COLO668 (cell line): ENCODE measurements at regions not wholly inside any gene's neighbourhood (a gene's known extent, or its start where the extent isn't known, plus 50 kb on each side); places are given as distances from the start of the nearest gene placed in this dataset.
"Not testable (repeated sequence)": the region's sequence is repeated elsewhere in the genome, so short reads cannot be mapped to it uniquely, and the experiment has no call there.

Experiments
- DNase-seq: peaks from one replicate; lab custom pipeline; 2025; ENCODE audit not compliant: unreplicated experiment; lab: John Stamatoyannopoulos, UW

GRCh38 chr15:56812221-56812620 lies 78.9 kb upstream of the ZNF280D start:
- no peak for DNase-seq

- DNase-seq: no peak
Observed at GRCh38 chr15:56811586-56811985, 78.3 kb upstream of the ZNF280D start.

- DNase-seq: no peak
Observed at GRCh38 chr15:56808160-56808559, 74.9 kb upstream of the ZNF280D start.

- no peak for DNase-seq
Observed at GRCh38 chr15:56806148-56806536, 72.8 kb upstream of the ZNF280D start.

GRCh38 chr15:56805466-56806147 lies 72.3 kb upstream of the ZNF280D start:
- no peak for DNase-seq

GRCh38 chr15:56804938-56805337 lies 71.6 kb upstream of the ZNF280D start:
- DNase-seq: no peak

GRCh38 chr15:56804279-56804678 lies 71.0 kb upstream of the ZNF280D start:
- DNase-seq: no peak

GRCh38 chr15:56802161-56802560 lies 68.9 kb upstream of the ZNF280D start:
- no peak for DNase-seq

- DNase-seq: no peak
Observed at GRCh38 chr15:56798639-56799038, 65.3 kb upstream of the ZNF280D start.

GRCh38 chr15:56797720-56798275 lies 64.5 kb upstream of the ZNF280D start:
- DNase-seq: no peak

- DNase-seq: no peak
Observed at GRCh38 chr15:56795502-56795901, 62.2 kb upstream of the ZNF280D start.

- DNase-seq: no peak
Observed at GRCh38 chr15:56794553-56795329, 61.4 kb upstream of the ZNF280D start.

- DNase-seq: no peak
Observed at GRCh38 chr15:56794165-56794552, 60.9 kb upstream of the ZNF280D start.

GRCh38 chr15:56792211-56792610 lies 58.9 kb upstream of the ZNF280D start:
- no peak for DNase-seq

GRCh38 chr15:56791521-56791920 lies 58.2 kb upstream of the ZNF280D start:
- DNase-seq: not testable (repeated sequence)

GRCh38 chr15:56788359-56788758 lies 55.0 kb upstream of the ZNF280D start:
- DNase-seq: no peak

- DNase-seq: no peak
Observed at GRCh38 chr15:56786966-56787365, 53.7 kb upstream of the ZNF280D start.

- DNase-seq: no peak
Observed at GRCh38 chr15:56783857-56784661, 50.8 kb upstream of the ZNF280D start.

- no peak for DNase-seq
Observed at GRCh38 chr15:56783156-56783856, 50.0 kb upstream of the ZNF280D start.
